HEK293 (cell line): ENCODE measurements at regions not wholly inside any gene's neighbourhood (a gene's known extent, or its start where the extent isn't known, plus 50 kb on each side); places are given as distances from the start of the nearest gene placed in this dataset.

Experiments used
- FEZF1 ChIP-seq: fragments of 450-650 bp; formaldehyde crosslinking; IDR thresholded peaks from 2 replicates; pipeline ENCODE4 v1.5.1; 2016; ENCODE audit warnings: missing biosample characterization, missing genetic modification characterization
- ZNF266 ChIP-seq: fragments of 450-650 bp; formaldehyde crosslinking; IDR thresholded peaks from 2 replicates; pipeline ENCODE4 v1.5.1; 2016; ENCODE audit warnings: missing biosample characterization, missing genetic modification characterization, low read depth
- ZNF600 ChIP-seq: fragments of 450-650 bp; formaldehyde crosslinking; IDR thresholded peaks from 2 replicates; pipeline ENCODE4 v1.5.1; 2016; ENCODE audit warnings: missing biosample characterization, missing genetic modification characterization
- ZNF624 ChIP-seq: fragments of 450-650 bp; formaldehyde crosslinking; IDR thresholded peaks from 2 replicates; pipeline ENCODE4 v1.5.1; 2017; ENCODE audit warnings: missing biosample characterization, missing genetic modification characterization
- ZNF776 ChIP-seq: fragments of 450-650 bp; formaldehyde crosslinking; IDR thresholded peaks from 2 replicates; pipeline ENCODE4 v1.5.0; 2017; ENCODE audit warnings: missing biosample characterization, missing genetic modification characterization, borderline replicate concordance
- TF ChIP-seq, protein P1 (sequence below): fragments of 450-650 bp; formaldehyde crosslinking; IDR thresholded peaks from 2 replicates; pipeline ENCODE4 v1.5.1; 2016; ENCODE audit warnings: missing biosample characterization, missing genetic modification characterization
- TF ChIP-seq, protein P2 (sequence below): sonication (generic); formaldehyde crosslinking; IDR thresholded peaks from 2 replicates; pipeline ENCODE4 v1.8.1; 2022; ENCODE audit warnings: mild to moderate bottlenecking, moderate library complexity, missing genetic modification reagents

DNA sequence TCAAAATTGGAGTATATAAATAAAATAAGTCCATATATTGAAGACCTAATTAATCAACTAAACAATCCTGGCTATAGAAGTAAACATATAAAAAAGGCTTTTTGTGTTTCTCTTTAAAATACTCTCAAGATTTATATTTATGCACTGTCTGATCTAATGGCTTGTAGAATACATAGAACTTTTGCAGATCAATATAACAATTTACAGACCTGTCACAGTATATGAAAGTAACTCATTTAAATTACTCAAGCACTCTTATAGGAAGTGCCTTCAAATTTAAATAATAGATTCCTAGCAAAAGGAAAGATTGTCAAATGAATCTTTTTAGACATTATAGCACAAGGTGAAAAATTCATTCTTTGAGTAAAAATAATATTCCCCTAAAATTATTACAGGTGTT, 615.8 kb upstream of the RGS18 start:
- TF ChIP-seq ZNF624 = no peak
- no peak for TF ChIP-seq ZNF600 (tag by site-specific recombination)
- no peak for TF ChIP-seq ZNF776 (tag by site-specific recombination)
- no peak for TF ChIP-seq FEZF1 (tag by site-specific recombination)
- TF ChIP-seq, protein P1, sequence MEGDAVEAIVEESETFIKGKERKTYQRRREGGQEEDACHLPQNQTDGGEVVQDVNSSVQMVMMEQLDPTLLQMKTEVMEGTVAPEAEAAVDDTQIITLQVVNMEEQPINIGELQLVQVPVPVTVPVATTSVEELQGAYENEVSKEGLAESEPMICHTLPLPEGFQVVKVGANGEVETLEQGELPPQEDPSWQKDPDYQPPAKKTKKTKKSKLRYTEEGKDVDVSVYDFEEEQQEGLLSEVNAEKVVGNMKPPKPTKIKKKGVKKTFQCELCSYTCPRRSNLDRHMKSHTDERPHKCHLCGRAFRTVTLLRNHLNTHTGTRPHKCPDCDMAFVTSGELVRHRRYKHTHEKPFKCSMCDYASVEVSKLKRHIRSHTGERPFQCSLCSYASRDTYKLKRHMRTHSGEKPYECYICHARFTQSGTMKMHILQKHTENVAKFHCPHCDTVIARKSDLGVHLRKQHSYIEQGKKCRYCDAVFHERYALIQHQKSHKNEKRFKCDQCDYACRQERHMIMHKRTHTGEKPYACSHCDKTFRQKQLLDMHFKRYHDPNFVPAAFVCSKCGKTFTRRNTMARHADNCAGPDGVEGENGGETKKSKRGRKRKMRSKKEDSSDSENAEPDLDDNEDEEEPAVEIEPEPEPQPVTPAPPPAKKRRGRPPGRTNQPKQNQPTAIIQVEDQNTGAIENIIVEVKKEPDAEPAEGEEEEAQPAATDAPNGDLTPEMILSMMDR = no peak
- TF ChIP-seq, protein P2, sequence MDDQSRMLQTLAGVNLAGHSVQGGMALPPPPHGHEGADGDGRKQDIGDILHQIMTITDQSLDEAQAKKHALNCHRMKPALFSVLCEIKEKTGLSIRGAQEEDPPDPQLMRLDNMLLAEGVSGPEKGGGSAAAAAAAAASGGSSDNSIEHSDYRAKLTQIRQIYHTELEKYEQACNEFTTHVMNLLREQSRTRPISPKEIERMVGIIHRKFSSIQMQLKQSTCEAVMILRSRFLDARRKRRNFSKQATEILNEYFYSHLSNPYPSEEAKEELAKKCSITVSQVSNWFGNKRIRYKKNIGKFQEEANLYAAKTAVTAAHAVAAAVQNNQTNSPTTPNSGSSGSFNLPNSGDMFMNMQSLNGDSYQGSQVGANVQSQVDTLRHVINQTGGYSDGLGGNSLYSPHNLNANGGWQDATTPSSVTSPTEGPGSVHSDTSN (CRISPR knock-in tag) = no peak
- TF ChIP-seq ZNF266 (tag by site-specific recombination) = no peak
